Hematopoietic multipotent progenitor cell treated with erythropoietin and hydrocortisone succinate and interleukin-3 and kit ligand, for 4 days (in vitro differentiated cells): ENCODE measurements at regions not wholly inside any gene's neighbourhood (a gene's known extent, or its start where the extent isn't known, plus 50 kb on each side); places are given as distances from the start of the nearest gene placed in this dataset.
"Not testable (repeated sequence)": the region's sequence is repeated elsewhere in the genome, so short reads cannot be mapped to it uniquely, and the experiment has no call there.

Experiments
- DNase-seq: peaks from one replicate; pipeline ENCODE4 v3.0.0-alpha.2; 2015

DNA sequence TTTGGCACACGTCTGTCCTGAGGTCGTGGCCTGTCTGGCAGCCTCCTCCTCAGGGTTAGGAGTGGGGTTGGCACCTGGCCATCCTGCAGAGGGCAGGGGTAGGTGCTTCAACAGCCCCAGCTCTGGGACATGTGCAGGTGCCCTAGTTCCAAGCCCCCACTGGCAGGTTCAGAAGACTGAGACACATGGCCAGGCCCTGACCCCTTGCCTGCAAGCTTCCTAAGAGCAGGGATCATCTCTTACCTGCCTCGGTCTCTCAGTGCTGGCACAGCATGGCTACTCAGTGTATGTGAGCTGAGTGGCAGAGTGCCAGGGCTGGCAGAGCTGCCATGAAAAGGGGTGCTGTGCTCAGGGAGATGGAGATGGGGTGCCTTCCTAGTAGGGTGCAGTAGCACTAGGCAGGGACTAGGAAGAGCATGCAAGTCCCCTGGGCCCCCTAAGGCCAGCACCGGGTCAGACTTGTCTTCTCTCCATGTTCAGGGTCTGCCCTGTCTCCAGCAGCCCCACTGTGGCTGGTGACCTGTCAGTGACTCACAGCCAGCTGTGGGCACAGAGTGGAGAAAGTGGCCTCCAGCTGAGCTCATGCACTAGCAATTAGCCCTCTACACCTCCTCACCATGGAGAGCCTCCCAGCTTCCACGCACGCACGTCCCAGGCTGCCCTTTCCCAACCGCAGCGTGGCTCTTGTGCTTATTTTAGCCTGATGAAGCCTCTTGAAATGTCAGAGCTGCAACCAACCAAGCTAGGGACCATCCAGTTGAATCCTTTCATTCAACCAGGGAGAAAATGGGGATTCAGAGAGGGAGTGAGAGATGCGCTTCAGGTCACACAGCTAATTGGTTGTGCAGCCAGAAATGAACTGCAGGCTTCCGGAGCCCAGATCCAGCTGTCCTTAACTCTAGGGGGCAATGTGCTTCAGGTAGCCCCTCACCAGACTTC is 116.6 kb downstream of the MRPL14 start:
- no peak for DNase-seq

DNA sequence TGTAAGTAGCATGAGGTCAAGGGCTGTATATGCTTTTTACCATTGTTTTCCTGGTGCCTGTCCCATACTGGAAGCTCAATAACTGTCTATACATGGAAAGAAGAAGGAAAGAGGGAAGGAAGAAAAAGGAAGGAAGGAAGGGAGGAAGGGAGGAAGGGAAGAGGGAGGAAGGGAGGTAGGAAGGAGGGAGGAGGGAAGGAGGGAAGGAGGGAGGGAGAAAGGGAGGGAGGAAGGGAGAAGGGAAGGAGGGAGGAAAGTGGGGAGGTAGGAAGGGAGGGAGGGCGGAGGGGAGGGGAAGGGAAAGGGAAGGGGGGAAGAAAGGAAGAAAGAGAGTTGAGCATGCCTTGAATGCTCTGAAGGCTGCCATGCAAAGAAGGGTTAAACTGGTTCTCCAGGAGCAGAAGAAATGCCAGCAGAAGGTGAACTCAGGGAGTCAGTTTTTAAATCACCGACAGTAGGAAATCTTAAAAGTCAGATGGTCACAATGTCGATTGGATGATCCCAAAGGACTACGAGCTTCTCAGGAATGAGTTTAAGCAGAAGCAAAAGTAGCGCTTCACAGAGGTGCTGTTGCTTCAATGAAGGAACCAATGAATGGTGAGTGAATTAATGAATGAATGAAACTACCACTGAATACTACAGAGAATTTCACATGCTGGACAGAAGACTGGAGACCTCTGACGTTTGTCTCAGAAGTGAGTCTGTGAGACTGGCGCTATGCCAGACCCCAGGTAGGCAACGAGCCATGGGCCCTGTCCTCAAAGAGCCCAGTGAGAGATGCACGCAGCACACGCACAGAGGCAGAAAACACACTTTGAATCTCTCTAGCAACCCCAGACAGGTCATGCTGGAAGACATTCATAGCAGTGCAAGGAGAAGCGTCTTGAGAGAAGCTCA is 117.6 kb downstream of the MRPL14 start:
- no peak for DNase-seq

DNA sequence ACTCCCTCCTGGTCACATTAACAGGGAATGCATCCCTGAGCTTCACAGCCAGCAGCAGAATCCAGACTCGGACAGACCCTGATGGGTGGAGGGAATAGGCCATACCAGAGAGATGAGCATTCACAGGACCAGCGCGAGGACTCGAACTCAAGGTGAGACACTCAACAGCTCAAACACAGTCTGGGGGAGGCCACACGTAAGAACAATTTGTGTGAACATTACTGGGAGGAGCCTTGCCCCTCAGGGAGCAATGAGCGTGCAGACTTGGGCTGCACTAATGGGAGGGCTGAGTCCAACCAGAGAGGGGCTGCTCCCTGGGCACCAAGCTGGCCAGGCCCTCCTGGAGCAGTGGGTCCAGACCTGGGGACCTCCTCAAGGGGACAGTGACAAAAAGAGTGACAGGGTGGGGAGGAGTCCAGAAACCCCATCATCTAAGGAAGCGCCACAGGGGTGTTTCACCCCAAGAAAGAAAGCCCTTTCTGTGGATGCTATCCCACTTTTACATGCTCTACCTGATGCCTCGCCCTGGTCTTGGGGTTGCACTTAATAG is 118.4 kb downstream of the MRPL14 start:
- no peak for DNase-seq

DNA sequence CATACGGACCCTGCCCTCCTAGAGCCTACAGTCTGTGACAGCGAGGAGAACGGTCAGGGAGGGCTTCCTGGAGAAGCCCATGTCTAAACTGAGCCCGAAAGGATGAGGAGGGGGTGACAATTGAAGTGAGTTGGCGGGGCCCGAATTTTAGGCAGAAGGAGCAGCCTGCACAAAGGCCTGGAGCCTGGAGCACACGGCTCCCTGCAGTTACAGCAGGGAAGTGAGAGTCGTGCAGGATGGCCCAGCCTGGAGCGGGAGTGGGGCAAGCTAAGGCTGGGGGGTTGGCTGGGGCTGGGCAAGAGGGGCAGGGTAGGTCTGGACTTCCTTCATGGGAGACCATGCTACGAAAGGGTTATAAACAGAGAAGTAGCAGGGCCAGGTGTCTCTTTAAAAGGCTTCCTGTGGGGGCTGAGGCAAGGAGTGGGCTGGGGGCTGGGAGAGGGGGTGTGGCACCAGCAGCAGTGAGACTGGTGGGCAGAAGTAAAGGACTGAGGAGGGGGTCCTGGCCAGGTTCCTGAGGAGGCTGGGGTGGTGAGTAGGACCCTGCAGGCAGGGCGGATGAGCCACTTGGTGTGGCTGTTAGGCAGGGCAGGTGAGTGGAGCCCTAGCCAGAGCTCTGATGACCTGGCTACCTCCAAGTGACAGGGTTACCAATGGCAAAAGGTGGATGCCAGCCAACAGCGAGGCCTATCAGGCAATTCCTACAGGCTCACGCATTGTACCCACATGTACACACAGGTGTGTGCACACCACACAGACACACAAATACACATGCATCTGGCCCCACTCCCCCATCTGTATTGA is 119.2 kb downstream of the MRPL14 start:
- no peak for DNase-seq

DNA sequence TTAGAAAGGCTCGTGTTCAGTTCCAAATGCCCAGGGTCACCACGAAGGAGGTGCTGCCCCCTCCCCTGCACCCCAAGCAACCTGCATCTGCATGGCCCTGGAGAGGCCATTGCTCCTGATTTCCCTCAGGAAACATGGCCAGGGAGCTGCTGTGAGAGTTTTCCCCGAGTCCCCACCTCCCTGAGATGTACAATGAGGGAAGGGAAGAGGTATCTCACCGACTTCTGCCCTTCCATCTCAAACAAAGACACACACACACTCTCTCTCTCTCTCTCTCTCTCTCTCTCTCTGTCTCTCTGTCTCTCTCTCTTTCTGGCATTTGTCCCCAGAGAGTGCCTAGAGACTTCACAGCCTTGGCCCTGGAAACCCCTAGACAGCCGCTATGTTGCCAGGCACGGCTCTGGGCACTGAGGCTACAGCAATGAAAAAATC is 120.4 kb downstream of the MRPL14 start:
- no peak for DNase-seq

DNA sequence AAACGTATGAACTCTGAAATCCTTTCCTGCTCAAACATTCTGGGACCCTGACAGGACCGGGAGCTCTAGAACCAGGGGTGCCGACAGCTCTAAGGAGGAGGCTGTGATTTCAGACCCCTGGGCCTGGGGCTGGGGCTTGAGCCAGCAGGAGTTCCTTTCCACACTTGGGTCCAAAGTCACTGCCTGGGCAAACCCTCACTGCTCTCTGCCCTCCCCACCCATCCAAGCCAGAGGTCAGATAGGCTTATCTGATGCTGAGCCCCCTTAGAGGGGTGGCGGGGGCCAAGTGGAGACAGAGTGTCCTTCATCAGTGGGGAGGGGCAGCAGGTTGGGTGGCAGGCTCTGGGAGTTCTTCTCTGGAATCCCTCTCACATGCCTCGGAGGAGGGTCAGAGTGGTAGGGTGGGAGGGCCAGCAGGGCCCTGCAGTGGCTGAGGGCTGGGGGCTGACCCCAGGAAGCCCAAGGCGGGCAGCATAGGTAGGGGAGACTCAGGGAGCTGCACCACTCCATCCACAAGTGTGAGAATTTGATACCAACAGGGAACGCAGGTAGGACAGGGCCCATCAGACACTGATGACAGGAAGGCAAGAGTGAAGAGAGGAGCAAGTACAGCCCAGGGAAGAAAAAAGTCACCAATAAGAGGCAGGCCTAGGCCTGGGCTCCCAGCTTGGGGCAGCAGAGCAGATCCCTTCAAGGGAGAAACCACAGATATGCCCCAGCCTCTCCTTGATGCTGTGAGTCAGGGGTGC is 121.0 kb downstream of the MRPL14 start:
- no peak for DNase-seq

DNA sequence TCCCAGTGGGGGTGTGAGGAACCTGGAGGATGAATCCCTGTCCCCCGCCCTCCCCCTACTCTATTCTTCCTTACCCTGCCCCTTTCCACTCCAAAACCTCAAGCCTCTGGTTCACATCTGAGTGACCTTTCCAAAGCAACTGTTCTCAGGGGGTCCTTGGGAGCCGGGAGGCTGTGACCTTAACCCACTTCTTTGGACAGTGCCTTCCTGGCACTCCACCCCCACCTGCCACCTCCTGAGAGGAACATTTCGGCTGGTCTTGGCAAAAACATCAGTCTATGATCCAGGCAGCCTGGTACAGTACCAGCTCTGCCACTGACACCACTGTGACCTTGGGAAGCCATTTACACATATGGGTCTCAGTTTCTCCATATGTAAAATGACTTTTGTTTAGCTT is 121.7 kb downstream of the MRPL14 start:
- DNase-seq: no peak

DNA sequence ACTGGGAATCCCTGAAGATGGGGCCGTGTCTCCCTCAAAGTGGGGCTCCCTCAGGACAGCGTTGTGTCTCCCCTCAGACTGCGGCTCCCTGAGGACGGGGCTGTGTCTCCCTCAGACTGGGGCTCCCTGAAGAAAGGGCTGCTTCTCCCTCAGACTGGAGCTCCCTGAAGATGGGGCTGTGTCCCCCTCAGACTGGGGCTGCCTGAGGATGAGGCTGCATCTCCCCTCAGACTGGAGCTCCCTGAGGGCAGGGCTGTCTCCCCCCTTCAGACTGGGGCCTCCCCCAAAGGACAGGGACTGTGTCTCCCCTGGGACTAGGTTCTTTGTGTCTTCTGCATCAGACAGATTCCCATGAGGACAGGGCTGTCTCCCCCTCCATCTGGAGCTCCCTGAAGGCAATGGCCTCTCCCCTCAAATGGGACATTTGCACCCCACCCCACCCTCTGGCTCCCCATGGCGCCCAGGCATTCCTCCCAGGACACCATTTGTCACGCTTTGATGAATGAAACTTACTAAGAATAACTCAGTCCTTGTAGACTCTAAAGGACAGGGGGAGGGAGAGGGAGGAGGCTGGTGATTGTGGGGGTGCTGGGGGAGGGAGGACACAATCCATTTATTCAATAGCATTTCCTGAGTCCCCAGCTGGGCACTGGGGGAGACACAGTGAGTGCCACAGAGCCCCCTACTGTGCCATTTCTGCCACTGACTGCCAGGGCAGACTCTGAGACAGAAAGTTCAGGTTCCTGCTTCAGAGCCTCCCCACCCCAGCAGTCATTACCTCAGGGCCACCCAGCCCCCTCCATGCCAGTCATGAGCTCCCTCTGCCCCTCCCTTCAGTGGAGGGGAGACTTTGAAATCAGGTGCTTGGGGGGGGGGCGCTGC is 122.4 kb downstream of the MRPL14 start:
- peak; percentile 84 for DNase-seq

DNA sequence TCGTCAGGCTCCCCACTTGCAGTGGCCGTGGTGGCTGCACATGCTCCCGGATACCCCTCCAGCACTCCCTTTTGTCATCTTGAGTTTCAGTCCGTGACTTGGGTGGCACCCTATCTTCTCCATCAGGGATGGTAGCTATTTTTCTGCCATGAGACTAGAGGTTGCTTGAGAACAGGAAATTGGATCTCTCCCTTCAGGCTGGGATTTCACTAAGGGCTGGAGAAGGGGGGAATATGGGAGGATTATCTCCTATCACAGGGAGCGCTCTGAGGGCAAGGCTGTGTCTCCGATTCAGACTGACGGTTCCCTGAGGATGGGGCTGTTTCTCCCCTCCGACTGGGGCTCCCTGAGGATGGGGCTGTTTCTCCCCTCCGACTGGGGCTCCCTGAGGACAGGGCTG is 123.1 kb downstream of the MRPL14 start:
- no peak for DNase-seq

DNA sequence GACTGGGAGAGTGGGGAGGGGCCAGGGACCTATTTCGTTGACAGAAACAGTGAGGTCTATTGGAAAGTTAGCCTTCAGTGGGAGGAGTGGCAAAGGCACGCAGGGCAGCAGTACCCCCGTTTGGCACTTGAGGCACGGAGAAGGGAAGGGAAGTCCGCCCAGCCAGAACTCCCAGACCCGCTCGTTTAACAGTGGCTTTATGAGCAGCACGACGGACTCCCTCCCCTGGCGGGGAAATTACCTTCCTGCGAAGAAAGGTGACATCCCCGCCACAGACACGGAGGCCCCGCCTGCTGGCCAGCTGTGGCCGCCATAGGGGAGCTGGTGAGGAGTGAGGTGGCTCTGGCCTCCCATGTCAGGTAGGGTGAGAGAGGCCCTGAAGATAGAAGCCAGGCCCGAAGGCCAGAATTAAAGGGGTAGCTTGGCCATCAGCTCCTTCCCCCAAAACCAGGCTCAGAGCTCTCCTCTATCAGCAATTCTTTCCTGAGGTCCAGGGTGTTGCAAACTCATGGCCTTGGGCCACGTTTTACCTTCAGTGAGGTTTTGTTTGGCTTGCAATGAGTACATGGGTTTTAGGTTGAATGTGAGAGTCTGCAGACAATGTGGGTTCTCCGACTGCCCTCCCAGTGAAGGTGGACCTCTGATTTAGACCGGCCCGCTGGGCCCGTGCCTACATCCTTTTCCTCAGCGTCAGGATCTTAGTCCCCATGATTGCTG is 123.7 kb downstream of the MRPL14 start:
- peak; percentile 30 for DNase-seq

DNA sequence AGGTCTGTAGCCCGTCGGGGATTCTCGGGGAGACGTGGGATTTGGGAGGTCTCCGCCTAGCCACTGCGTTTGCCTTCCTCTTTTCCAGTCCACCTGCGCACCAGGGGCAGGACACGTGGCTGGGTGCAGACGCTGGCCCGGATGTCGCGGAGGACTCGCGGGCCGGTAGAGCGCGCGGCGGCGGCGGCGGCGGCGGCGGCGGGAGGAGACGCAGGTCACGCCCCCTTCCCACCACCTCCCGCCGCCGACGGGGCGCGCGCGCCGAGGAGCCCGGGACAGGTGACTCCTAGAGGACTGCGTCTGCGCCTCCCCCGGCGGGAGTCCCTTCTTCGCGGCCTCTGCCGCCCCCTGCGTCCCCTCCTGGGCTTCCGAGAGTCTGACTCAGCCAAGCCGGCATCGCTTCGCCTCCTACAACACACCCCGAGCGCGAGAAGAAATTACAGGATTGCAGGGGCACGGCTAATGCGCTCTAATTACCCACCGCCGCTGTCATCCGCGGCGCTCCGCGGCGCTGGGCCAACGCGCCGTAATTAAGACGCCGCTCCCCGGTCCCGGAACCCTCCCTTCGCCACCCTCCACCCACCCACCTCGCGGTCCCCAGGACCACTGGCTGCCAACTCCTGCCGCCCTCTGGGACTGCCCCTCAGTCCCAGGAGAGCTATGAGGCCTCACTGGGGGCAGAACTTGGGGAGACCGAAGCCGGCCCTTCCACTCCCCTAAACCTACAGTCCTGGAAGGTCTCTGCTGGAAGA is 124.5 kb downstream of the MRPL14 start:
- DNase-seq: peak; percentile 74

DNA sequence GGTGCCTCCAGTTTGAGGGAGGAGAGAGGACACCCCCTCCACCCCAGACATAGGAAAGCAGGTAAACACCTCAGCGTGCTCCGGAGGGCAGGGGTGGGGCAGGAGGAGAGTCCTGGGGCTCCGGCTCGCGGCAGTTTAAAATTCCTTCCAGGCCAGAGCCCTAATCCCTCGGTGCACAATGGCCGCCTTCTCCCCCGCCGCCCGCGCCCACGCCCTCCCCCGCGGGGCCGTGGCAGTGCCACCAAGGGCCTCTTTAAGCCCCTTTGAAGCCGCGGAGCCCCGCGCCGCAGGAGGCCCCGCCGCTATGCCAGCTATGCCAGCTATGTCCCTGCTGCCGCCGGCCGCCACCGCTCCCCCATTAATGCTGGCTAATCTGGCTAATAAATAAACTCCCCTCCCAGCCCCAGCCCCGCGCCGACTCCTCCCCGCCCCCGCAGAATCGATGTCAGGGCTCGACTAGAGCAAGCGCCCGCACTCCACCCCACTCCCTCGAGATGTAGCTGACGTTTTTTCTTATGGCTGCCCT is 125.1 kb downstream of the MRPL14 start:
- DNase-seq: no peak

DNA sequence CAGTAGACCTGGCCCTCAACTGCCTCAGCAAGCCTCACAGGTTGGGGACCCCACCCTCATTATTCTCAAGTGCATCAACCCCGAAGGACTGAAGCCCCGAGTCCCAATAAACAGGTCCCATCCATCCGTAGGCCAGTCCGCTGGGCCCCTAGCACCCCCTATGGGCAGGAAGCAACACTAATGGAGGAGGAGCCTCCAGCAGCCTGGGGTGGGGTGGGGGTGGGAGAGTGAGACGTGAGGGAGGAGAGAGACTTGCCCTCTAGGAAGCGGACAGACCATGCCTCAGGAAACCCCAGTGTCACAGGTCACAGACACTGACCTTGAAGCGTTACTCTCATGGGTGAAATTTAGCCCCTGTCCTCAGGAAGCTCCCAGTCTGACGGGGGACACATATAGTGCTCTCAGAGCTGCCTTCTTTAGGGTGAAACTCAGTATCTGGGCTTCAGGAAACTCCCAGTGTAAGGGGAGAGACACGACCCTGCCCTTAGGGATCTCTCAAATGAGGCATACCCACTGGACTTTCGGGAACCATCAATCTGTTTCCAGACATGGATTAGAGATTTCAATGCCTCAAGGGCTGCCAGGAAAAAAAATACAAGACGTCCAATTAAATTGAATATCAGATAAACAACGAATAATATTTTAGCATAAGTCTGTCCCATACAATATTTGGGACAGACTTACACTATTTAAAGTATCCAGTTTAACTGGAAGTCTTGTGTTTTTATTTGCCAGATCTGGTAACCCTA is 125.8 kb downstream of the MRPL14 start:
- peak; percentile 91 for DNase-seq

DNA sequence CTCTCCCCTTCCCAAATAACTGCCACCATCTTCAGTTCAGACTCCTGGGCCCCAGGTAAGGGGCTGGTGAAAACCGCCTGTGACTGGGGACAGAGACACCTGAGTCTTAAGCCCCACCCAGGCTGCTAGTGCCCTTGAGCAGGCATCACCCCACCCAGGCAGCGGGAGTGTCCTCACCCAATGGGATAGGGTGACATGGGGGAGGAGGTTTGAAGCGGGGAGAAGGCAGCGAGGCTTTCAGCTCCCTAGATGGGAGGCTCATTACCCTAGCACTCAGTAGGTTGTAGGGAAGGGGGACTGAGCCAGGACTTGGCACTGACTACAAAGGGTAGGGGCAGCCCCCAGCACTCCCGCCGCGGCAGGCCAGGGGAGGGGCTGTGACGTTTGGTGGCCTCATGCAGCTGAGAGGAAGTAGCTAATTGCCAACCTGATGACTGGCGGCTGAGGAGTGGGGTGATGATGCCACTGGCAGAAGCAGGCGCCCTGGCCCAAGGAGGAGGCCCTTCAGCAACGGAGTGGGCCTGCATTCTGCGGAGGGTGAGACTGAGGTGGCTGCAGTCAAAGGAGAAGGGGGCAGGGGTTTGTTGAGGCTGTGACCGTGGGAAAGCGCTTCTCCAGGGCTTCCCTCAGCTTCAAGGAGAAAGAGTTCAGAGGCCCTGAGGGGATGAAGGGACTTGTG is 126.9 kb downstream of the MRPL14 start:
- peak; percentile 93 for DNase-seq

DNA sequence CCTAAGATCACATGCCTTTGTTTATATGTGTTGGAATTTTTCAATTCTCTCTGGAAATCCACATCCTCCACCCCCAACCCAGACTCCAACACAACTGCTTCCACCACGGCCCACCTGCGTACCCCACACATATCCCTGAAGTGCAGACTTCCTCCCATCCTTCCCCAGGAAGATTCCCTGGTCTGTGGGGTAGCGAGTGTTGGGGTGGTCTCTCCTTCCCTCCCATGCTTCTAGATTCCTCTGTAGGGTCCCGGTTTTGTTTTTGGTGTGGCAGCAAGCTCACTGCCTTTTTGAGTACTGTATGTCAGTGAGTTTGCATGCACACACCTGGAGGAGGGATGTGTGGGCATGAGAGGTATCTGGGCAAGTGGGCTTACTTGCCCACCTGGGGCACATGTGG is 127.6 kb downstream of the MRPL14 start:
- DNase-seq: no peak

DNA sequence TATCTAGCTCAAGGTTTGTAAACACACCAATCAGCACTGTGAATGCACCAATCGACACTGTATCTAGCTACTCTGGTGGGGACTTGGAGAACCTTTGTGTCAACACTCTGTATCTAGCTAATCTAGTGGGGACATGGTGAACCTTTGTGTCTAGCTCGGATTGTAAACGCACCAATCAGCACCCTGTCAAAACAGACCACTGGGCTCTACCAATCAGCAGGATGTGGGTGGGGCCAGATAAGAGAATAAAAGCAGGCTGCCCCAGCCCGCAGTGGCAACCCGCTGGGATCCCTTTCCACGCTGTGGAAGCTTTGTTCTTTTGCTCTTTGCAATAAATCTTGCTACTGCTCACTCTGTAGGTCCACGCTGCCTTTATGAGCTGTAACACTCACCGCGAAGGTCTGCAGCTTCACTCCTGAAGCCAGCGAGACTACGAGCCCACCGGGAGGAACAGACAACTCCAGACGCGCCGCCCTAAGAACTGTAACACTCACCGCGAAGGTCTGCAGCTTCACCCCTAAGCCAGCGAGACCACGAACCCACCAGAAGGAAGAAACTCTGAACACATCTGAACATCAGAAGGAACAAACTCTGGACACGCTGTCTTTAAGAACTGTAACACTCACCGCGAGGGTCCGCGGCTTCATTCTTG is 128.5 kb downstream of the MRPL14 start:
- peak; percentile 45 for DNase-seq

DNA sequence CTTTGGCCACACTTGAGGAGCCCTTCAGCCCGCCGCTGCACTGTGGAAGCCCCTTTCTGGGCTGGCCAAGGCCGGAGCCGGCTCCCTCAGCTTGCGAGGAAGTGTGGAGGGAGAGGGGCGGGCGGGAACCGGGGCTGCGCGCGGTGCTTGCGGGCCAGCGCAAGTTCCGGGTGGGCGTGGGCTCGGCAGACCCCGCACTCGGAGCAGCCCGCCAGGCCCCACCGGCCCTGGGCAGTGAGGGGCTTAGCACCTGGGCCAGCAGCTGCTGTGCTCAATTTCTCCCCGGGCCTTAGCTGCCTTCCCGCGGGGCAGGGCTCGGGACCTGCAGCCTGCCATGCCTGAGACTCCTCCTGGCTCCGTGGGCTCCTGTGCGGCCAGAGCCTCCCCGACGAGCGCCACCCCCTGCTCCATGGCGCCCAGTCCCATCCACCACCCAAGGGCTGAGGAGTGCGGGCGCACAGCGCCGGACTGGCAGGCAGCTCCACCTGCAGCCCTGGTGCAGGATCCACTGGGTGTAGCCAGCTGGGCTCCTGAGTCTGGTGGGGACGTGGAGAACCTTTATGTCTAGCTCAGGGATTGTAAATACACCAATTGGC is 129.2 kb downstream of the MRPL14 start:
- not testable (repeated sequence) for DNase-seq
